ENCODE measurements at regions not wholly inside any gene's neighbourhood (a gene's known extent, or its start where the extent isn't known, plus 50 kb on each side); places are given as distances from the start of the nearest gene placed in this dataset.

DNA sequence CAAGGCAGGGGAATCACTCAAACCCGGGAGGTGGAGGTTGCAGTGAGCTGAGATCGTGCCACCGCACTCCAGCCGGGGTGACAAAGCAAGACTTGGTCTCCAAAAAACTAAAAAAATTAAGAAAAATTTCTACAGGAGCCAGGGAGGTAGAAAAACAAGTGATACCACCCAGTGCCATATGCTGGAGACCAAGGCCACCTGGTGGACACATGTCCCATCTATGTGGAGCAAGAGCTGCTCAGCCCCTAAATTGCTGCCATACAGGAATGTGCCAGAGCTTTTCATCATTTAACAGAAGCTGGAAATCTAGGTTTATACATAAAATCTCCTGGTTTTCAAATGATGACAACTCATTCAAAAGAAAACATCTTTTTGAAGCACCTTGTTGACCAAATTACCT, 61.4 kb upstream of the ELK3 start:
- DNase-seq = no peak
- Histone ChIP-seq H3K9me3 (no peaks in the 10 kb centered on the region), H3K4me1 (peaks cover 0 to 19% (median 5%) of the 10 kb centered on the region in 3 donors), H3K27me3 (no peaks in the 10 kb centered on the region), H3K4me3 (no peak overlapping the region), H3K36me3 (no peaks in the 10 kb centered on the region), H3K27ac (no peak overlapping the region)
- TF ChIP-seq POLR2A (IDR thresholded peaks at IDR 0.05) = no peak
- TF ChIP-seq, protein P1, sequence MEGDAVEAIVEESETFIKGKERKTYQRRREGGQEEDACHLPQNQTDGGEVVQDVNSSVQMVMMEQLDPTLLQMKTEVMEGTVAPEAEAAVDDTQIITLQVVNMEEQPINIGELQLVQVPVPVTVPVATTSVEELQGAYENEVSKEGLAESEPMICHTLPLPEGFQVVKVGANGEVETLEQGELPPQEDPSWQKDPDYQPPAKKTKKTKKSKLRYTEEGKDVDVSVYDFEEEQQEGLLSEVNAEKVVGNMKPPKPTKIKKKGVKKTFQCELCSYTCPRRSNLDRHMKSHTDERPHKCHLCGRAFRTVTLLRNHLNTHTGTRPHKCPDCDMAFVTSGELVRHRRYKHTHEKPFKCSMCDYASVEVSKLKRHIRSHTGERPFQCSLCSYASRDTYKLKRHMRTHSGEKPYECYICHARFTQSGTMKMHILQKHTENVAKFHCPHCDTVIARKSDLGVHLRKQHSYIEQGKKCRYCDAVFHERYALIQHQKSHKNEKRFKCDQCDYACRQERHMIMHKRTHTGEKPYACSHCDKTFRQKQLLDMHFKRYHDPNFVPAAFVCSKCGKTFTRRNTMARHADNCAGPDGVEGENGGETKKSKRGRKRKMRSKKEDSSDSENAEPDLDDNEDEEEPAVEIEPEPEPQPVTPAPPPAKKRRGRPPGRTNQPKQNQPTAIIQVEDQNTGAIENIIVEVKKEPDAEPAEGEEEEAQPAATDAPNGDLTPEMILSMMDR (IDR thresholded peaks at IDR 0.05) = peak in 3 of 6 experiments; percentile 12 to 43 (median 22)
- WGBS, 2 donors = 98 to 100% methylated on average over 4 of the region's 4 CpGs
- intact Hi-C loops (cut with DNase I) = no loop called here

- Histone ChIP-seq H3K27ac (no peak overlapping the region), H3K9me3 (no peaks in the 10 kb centered on the region), H3K36me3 (no peaks in the 10 kb centered on the region), H3K4me1 (peaks cover 0 to 20% (median 5%) of the 10 kb centered on the region in 3 donors), H3K27me3 (no peaks in the 10 kb centered on the region), H3K4me3 (no peak overlapping the region)
- 80 to 86% methylated on average over 5 of the region's 5 CpGs for WGBS, 2 donors
- intact Hi-C loops (cut with DNase I) = no loop called here
- no peak for TF ChIP-seq POLR2A (IDR thresholded peaks at IDR 0.05)
- TF ChIP-seq, protein P1 (IDR thresholded peaks at IDR 0.05) = no peak
- DNase-seq = no peak
These were observed 60.0 kb upstream of the ELK3 start for GRCh38 chr12:96134200-96134599.

- DNase-seq = no peak
- Histone ChIP-seq H3K27me3 (no peaks in the 10 kb centered on the region), H3K4me3 (no peak overlapping the region), H3K4me1 (peaks cover 0 to 20% (median under 1%) of the 10 kb centered on the region in 3 donors), H3K27ac (peak overlapping the region; percentile 13 to 76 (median 66)), H3K9me3 (no peaks in the 10 kb centered on the region), H3K36me3 (no peaks in the 10 kb centered on the region)
- intact Hi-C loops (cut with DNase I) = no loop called here
- 67 to 79% methylated on average over 3 of the region's 3 CpGs for WGBS, 2 donors
- TF ChIP-seq POLR2A (IDR thresholded peaks at IDR 0.05) = no peak
- TF ChIP-seq, protein P1 (IDR thresholded peaks at IDR 0.05) = no peak
These were observed 58.0 kb upstream of the ELK3 start for GRCh38 chr12:96136161-96136560.

GRCh38 chr12:96136725-96137378, 57.3 kb upstream of the ELK3 start:
- TF ChIP-seq, protein P1 (IDR thresholded peaks at IDR 0.05) = no peak
- TF ChIP-seq POLR2A (IDR thresholded peaks at IDR 0.05) = no peak
- Histone ChIP-seq H3K4me3 (no peak overlapping the region), H3K27ac (peak overlapping the region in 3 of 4 donors; percentile 57 to 76 (median 74)), H3K4me1 (peaks cover 0 to 20% (median 0%) of the 10 kb centered on the region in 3 donors), H3K27me3 (no peaks in the 10 kb centered on the region), H3K9me3 (no peaks in the 10 kb centered on the region), H3K36me3 (no peaks in the 10 kb centered on the region)
- 45 to 61% methylated on average over 4 of the region's 4 CpGs for WGBS, 2 donors
- intact Hi-C loops (cut with DNase I) = no loop called here
- no peak for DNase-seq

DNA sequence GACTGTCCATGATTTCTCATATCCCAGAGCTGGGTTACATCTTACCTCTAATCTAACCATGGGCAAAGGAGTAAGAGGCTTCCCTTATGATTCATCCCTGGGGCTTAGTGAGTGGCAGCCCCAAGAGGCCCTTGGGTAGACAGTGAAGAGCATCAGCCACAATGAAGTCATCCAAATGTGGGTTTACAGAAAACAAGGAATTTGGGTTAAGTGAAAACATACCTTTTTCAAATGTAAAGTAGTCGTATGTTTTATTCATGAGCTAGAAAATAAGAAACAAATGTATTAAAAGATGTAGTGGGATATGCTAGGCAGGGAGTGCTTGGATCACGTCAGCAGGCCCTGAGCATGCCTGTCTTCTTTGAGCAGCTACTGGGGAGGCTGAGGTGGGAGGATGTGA, 54.0 kb upstream of the ELK3 start:
- WGBS, 2 donors = 73 to 84% methylated on average over 2 of the region's 2 CpGs

More for the DNA sequence above, 54.0 kb upstream of the ELK3 start:
- H3K4me1 ChIP-seq = peaks cover 0 to 38% (median 0%) of the 10 kb centered on the region in 3 donors
- no peak for DNase-seq
- H3K4me3 ChIP-seq = no peak overlapping the region
- H3K9me3 ChIP-seq = no peaks in the 10 kb centered on the region
- no peaks in the 10 kb centered on the region for H3K27me3 ChIP-seq
- no peaks in the 10 kb centered on the region for H3K36me3 ChIP-seq
- H3K27ac ChIP-seq = no peak overlapping the region
- intact Hi-C loops (cut with DNase I) = no loop called here
- no peak for TF ChIP-seq POLR2A (IDR thresholded peaks at IDR 0.05)
- TF ChIP-seq, protein P1 (IDR thresholded peaks at IDR 0.05) = no peak
